ENCODE measurements at regions not wholly inside any gene's neighbourhood (a gene's known extent, or its start where the extent isn't known, plus 50 kb on each side); places are given as distances from the start of the nearest gene placed in this dataset.

DNA sequence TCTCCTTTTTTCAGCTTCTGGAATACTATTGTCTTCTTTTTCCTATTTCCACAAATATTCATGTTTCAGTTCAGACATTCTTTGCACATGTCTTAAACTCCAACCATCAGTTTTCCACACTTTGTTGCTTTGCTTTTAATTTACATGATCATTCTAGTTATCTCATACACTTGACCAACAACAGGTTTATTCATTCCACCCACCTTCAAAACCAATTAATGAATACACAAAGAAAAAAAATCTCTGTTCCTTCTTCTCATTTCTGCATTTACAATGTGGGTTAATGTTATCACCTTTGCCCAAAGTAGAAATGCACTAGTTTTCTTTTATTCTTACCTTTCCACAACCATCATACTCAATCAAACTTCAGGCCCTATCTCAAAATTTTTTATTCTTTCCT lies 216.7 kb downstream of the FRK start:
- TF ChIP-seq, protein P1, sequence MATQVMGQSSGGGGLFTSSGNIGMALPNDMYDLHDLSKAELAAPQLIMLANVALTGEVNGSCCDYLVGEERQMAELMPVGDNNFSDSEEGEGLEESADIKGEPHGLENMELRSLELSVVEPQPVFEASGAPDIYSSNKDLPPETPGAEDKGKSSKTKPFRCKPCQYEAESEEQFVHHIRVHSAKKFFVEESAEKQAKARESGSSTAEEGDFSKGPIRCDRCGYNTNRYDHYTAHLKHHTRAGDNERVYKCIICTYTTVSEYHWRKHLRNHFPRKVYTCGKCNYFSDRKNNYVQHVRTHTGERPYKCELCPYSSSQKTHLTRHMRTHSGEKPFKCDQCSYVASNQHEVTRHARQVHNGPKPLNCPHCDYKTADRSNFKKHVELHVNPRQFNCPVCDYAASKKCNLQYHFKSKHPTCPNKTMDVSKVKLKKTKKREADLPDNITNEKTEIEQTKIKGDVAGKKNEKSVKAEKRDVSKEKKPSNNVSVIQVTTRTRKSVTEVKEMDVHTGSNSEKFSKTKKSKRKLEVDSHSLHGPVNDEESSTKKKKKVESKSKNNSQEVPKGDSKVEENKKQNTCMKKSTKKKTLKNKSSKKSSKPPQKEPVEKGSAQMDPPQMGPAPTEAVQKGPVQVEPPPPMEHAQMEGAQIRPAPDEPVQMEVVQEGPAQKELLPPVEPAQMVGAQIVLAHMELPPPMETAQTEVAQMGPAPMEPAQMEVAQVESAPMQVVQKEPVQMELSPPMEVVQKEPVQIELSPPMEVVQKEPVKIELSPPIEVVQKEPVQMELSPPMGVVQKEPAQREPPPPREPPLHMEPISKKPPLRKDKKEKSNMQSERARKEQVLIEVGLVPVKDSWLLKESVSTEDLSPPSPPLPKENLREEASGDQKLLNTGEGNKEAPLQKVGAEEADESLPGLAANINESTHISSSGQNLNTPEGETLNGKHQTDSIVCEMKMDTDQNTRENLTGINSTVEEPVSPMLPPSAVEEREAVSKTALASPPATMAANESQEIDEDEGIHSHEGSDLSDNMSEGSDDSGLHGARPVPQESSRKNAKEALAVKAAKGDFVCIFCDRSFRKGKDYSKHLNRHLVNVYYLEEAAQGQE (IDR thresholded peaks at IDR 0.05; ENCODE audit: borderline replicate concordance in 1 of 2, low read depth in 1 of 2, low read length in 2 of 2) = no peak
- TF ChIP-seq, protein P2, sequence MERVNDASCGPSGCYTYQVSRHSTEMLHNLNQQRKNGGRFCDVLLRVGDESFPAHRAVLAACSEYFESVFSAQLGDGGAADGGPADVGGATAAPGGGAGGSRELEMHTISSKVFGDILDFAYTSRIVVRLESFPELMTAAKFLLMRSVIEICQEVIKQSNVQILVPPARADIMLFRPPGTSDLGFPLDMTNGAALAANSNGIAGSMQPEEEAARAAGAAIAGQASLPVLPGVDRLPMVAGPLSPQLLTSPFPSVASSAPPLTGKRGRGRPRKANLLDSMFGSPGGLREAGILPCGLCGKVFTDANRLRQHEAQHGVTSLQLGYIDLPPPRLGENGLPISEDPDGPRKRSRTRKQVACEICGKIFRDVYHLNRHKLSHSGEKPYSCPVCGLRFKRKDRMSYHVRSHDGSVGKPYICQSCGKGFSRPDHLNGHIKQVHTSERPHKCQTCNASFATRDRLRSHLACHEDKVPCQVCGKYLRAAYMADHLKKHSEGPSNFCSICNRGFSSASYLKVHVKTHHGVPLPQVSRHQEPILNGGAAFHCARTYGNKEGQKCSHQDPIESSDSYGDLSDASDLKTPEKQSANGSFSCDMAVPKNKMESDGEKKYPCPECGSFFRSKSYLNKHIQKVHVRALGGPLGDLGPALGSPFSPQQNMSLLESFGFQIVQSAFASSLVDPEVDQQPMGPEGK (CRISPR knock-in tag; IDR thresholded peaks at IDR 0.05) = no peak
- TF ChIP-seq, protein P3, sequence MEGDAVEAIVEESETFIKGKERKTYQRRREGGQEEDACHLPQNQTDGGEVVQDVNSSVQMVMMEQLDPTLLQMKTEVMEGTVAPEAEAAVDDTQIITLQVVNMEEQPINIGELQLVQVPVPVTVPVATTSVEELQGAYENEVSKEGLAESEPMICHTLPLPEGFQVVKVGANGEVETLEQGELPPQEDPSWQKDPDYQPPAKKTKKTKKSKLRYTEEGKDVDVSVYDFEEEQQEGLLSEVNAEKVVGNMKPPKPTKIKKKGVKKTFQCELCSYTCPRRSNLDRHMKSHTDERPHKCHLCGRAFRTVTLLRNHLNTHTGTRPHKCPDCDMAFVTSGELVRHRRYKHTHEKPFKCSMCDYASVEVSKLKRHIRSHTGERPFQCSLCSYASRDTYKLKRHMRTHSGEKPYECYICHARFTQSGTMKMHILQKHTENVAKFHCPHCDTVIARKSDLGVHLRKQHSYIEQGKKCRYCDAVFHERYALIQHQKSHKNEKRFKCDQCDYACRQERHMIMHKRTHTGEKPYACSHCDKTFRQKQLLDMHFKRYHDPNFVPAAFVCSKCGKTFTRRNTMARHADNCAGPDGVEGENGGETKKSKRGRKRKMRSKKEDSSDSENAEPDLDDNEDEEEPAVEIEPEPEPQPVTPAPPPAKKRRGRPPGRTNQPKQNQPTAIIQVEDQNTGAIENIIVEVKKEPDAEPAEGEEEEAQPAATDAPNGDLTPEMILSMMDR (CRISPR knock-in tag; IDR thresholded peaks at IDR 0.05) = no peak
- TF ChIP-seq, protein P4, sequence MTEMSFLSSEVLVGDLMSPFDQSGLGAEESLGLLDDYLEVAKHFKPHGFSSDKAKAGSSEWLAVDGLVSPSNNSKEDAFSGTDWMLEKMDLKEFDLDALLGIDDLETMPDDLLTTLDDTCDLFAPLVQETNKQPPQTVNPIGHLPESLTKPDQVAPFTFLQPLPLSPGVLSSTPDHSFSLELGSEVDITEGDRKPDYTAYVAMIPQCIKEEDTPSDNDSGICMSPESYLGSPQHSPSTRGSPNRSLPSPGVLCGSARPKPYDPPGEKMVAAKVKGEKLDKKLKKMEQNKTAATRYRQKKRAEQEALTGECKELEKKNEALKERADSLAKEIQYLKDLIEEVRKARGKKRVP (CRISPR knock-in tag; IDR thresholded peaks at IDR 0.05) = no peak
- TF ChIP-seq NR1H2 (CRISPR knock-in tag; IDR thresholded peaks at IDR 0.05; ENCODE audit: borderline replicate concordance, low read depth) (no peak), KDM1A (CRISPR knock-in tag; IDR thresholded peaks at IDR 0.05) (no peak), FIP1L1 (IDR thresholded peaks at IDR 0.05; ENCODE audit: borderline replicate concordance, insufficient read depth, low read depth, low read length) (no peak)

All from HepG2 (cell line).